HEK293 (cell line): ENCODE measurements at regions not wholly inside any gene's neighbourhood (a gene's known extent, or its start where the extent isn't known, plus 50 kb on each side); places are given as distances from the start of the nearest gene placed in this dataset.

ENCODE experiments used
- CTCF ChIA-PET: fragments of 350-600 bp; formaldehyde crosslinking; extraction: SDS; loops from one replicate; lab custom pipeline; 2021; ENCODE audit warnings: antibody characterized with exemption; lab: Yijun Ruan, JAX
- POLR2A ChIA-PET: fragments of 300-600 bp; formaldehyde crosslinking; extraction: SDS; loops from one replicate; lab custom pipeline; 2020; ENCODE audit warnings: antibody characterized with exemption, inconsistent platforms; lab: Yijun Ruan, JAX
- H3K27ac ChIP-seq: fragments of 200-500 bp; sonication (Bioruptor generic); 2 replicates; pipeline ENCODE4 v1.5.1; 2014; ENCODE audit warnings: low read depth, low read length, control low read depth, inconsistent platforms; ENCODE audit errors: extremely low read depth
- H3K36me3 ChIP-seq, 2 experiments: fragments of 200-500 bp in 1 of 2; sonication (Bioruptor generic) in 1 of 2; 1 replicate in 1 of 2; 2 replicates in 1 of 2; pipeline ENCODE4 v1.5.1; 2014 to 2017; ENCODE audit warnings: inconsistent platforms in 2 of 2, low read length in 2 of 2; ENCODE audit not compliant: control insufficient read depth in 2 of 2, insufficient read depth in 1 of 2
- H3K4me1 ChIP-seq: fragments of 200-500 bp; sonication (Bioruptor generic); 2 replicates; pipeline ENCODE4 v1.5.1; 2014; ENCODE audit warnings: mild to moderate bottlenecking, low read length, inconsistent platforms; ENCODE audit not compliant: control insufficient read depth, insufficient read depth
- H3K4me3 ChIP-seq: 2 replicates; pipeline ENCODE4 v1.5.1; 2011; ENCODE audit warnings: low read depth, mild to moderate bottlenecking, control low read depth, low read length, moderate library complexity
- H3K9me3 ChIP-seq: fragments of 200-500 bp; sonication (Bioruptor generic); 2 replicates; pipeline ENCODE4 v1.5.1; 2014; ENCODE audit warnings: low read depth, low read length, inconsistent platforms; ENCODE audit not compliant: control insufficient read depth, insufficient read depth
- ZNF214 ChIP-seq: fragments of 450-650 bp; formaldehyde crosslinking; IDR thresholded peaks from 2 replicates; pipeline ENCODE4 v1.5.1; 2017; ENCODE audit warnings: missing biosample characterization, mild to moderate bottlenecking, missing genetic modification characterization, borderline replicate concordance
- ZNF324 ChIP-seq: fragments of 450-650 bp; formaldehyde crosslinking; IDR thresholded peaks from 2 replicates; pipeline ENCODE4 v1.5.1; 2016; ENCODE audit warnings: missing biosample characterization, missing genetic modification characterization
- ZNF350 ChIP-seq: fragments of 450-650 bp; formaldehyde crosslinking; IDR thresholded peaks from 2 replicates; pipeline ENCODE4 v1.5.0; 2017; ENCODE audit warnings: missing biosample characterization, mild to moderate bottlenecking, missing genetic modification characterization
- ZNF391 ChIP-seq: fragments of 450-650 bp; formaldehyde crosslinking; IDR thresholded peaks from 2 replicates; pipeline ENCODE4 v1.5.1; 2016; ENCODE audit warnings: low read depth, missing biosample characterization, missing genetic modification characterization, borderline replicate concordance
- ZNF501 ChIP-seq: fragments of 450-650 bp; formaldehyde crosslinking; IDR thresholded peaks from 2 replicates; pipeline ENCODE4 v1.5.1; 2016; ENCODE audit warnings: missing biosample characterization, missing genetic modification characterization
- ZNF513 ChIP-seq: fragments of 450-650 bp; IDR thresholded peaks from 2 replicates; pipeline ENCODE4 v1.5.1; 2018; ENCODE audit warnings: missing biosample characterization, missing genetic modification characterization
- ZNF555 ChIP-seq: fragments of 450-650 bp; formaldehyde crosslinking; conservative IDR thresholded peaks from 2 replicates; pipeline ENCODE4 v1.5.1; 2017; ENCODE audit warnings: missing biosample characterization, mild to moderate bottlenecking, missing genetic modification characterization, inconsistent platforms
- ZNF654 ChIP-seq: fragments of 450-650 bp; formaldehyde crosslinking; IDR thresholded peaks from 2 replicates; pipeline ENCODE4 v1.5.1; 2016; ENCODE audit warnings: low read depth, missing biosample characterization, missing genetic modification characterization
- ZNF791 ChIP-seq: fragments of 450-650 bp; formaldehyde crosslinking; IDR thresholded peaks from 2 replicates; pipeline ENCODE4 v1.5.1; 2016; ENCODE audit warnings: missing biosample characterization, missing genetic modification characterization
- ZNF792 ChIP-seq: fragments of 450-650 bp; formaldehyde crosslinking; IDR thresholded peaks from 2 replicates; pipeline ENCODE4 v1.5.1; 2016; ENCODE audit warnings: missing biosample characterization, missing genetic modification characterization
- TF ChIP-seq, protein P1 (sequence below): fragments of 450-650 bp; formaldehyde crosslinking; IDR thresholded peaks from 2 replicates; pipeline ENCODE4 v1.5.1; 2017; ENCODE audit warnings: missing biosample characterization, missing genetic modification characterization
- TF ChIP-seq, protein P2 (sequence below): fragments of 450-650 bp; formaldehyde crosslinking; conservative IDR thresholded peaks from 2 replicates; pipeline ENCODE4 v1.5.1; 2016; ENCODE audit warnings: low read depth, missing biosample characterization, missing genetic modification characterization
- TF ChIP-seq, protein P3 (sequence below): fragments of 450-650 bp; formaldehyde crosslinking; IDR thresholded peaks from 2 replicates; pipeline ENCODE4 v1.5.1; 2016; ENCODE audit warnings: missing biosample characterization, missing genetic modification characterization, low read depth

DNA sequence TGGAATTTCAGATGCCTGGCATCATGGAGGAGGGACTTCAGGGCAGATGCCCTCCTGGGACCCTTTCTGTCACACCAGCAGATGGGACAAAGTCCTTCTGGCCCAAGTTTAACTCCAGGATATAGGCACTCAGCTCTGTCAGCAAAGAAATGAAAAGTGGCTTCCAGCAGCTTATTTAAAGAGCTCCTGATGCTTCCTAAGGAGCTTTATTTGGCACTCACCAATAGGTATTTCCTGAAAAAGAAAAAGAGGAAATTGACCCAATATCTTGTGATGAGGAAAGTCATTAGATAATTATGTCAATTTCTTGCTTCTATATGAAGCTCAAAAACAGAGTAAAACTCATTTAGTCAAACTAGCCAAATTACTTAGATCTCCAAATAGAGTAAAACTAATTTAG is 224.6 kb downstream of the RAP2A start:
- no peaks in the 10 kb centered on the region for H3K9me3 ChIP-seq
- CTCF ChIA-PET: interaction anchor here (0.7 to 1.0 kb wide), 4 partner anchors 9 to 641 kb away, joined by 3 read pairs; no protein-coding TSS in a partner anchor

GRCh38 chr13:97659602-97660001 is 225.6 kb downstream of the RAP2A start:
- ChIA-PET CTCF (no interaction called here), POLR2A (no interaction called here)
- H3K4me1 ChIP-seq: no peaks in the 10 kb centered on the region
- no peak overlapping the region for H3K27ac ChIP-seq
- TF ChIP-seq ZNF555 (tag by site-specific recombination): no peak
- TF ChIP-seq ZNF654 (tag by site-specific recombination): peak; percentile 30; the same call in 1 of the 2 replicates
- no peaks in the 10 kb centered on the region for H3K36me3 ChIP-seq
- no peak overlapping the region for H3K4me3 ChIP-seq
- H3K9me3 ChIP-seq: no peaks in the 10 kb centered on the region

More for the DNA sequence above, 224.6 kb downstream of the RAP2A start:
- H3K4me3 ChIP-seq: no peak overlapping the region
- no peak for TF ChIP-seq ZNF214 (tag by site-specific recombination)
- no peak for TF ChIP-seq ZNF391
- TF ChIP-seq, protein P1, sequence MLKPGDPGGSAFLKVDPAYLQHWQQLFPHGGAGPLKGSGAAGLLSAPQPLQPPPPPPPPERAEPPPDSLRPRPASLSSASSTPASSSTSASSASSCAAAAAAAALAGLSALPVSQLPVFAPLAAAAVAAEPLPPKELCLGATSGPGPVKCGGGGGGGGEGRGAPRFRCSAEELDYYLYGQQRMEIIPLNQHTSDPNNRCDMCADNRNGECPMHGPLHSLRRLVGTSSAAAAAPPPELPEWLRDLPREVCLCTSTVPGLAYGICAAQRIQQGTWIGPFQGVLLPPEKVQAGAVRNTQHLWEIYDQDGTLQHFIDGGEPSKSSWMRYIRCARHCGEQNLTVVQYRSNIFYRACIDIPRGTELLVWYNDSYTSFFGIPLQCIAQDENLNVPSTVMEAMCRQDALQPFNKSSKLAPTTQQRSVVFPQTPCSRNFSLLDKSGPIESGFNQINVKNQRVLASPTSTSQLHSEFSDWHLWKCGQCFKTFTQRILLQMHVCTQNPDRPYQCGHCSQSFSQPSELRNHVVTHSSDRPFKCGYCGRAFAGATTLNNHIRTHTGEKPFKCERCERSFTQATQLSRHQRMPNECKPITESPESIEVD: no peak
- no peak for TF ChIP-seq ZNF792 (tag by site-specific recombination)
- no peak for TF ChIP-seq ZNF513
- TF ChIP-seq ZNF324: no peak
- TF ChIP-seq ZNF791 (tag by site-specific recombination): no peak
- TF ChIP-seq ZNF350: no peak
- TF ChIP-seq ZNF501 (tag by site-specific recombination): no peak
- TF ChIP-seq, protein P2, sequence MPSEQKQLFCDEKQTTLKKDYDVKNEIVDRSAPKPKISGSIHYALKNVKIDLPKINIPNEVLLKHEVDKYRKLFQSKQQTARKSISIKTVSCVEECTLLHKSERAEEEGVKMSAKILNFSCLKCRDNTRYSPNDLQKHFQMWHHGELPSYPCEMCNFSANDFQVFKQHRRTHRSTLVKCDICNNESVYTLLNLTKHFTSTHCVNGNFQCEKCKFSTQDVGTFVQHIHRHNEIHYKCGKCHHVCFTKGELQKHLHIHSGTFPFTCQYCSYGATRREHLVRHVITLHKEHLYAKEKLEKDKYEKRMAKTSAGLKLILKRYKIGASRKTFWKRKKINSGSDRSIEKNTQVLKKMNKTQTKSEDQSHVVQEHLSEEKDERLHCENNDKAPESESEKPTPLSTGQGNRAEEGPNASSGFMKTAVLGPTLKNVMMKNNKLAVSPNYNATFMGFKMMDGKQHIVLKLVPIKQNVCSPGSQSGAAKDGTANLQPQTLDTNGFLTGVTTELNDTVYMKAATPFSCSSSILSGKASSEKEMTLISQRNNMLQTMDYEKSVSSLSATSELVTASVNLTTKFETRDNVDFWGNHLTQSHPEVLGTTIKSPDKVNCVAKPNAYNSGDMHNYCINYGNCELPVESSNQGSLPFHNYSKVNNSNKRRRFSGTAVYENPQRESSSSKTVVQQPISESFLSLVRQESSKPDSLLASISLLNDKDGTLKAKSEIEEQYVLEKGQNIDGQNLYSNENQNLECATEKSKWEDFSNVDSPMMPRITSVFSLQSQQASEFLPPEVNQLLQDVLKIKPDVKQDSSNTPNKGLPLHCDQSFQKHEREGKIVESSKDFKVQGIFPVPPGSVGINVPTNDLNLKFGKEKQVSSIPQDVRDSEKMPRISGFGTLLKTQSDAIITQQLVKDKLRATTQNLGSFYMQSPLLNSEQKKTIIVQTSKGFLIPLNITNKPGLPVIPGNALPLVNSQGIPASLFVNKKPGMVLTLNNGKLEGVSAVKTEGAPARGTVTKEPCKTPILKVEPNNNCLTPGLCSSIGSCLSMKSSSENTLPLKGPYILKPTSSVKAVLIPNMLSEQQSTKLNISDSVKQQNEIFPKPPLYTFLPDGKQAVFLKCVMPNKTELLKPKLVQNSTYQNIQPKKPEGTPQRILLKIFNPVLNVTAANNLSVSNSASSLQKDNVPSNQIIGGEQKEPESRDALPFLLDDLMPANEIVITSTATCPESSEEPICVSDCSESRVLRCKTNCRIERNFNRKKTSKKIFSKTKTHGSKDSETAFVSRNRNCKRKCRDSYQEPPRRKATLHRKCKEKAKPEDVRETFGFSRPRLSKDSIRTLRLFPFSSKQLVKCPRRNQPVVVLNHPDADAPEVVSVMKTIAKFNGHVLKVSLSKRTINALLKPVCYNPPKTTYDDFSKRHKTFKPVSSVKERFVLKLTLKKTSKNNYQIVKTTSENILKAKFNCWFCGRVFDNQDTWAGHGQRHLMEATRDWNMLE: no peak
- TF ChIP-seq, protein P3, sequence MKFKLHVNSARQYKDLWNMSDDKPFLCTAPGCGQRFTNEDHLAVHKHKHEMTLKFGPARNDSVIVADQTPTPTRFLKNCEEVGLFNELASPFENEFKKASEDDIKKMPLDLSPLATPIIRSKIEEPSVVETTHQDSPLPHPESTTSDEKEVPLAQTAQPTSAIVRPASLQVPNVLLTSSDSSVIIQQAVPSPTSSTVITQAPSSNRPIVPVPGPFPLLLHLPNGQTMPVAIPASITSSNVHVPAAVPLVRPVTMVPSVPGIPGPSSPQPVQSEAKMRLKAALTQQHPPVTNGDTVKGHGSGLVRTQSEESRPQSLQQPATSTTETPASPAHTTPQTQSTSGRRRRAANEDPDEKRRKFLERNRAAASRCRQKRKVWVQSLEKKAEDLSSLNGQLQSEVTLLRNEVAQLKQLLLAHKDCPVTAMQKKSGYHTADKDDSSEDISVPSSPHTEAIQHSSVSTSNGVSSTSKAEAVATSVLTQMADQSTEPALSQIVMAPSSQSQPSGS (tag by site-specific recombination): no peak
- H3K27ac ChIP-seq: no peak overlapping the region
- POLR2A ChIA-PET: no interaction called here
- no peaks in the 10 kb centered on the region for H3K4me1 ChIP-seq
- no peaks in the 10 kb centered on the region for H3K36me3 ChIP-seq
